G401 (cell line): ENCODE measurements at regions not wholly inside any gene's neighbourhood (a gene's known extent, or its start where the extent isn't known, plus 50 kb on each side); places are given as distances from the start of the nearest gene placed in this dataset.

Source experiments
- DNase-seq: peaks from one replicate; pipeline ENCODE4 v3.0.0-alpha.2; 2015; ENCODE audit warnings: low spot score
- in situ Hi-C: cut with HindIII; loops from 2 replicates; pipeline ENCODE4 v1.10.0; 2016; ENCODE audit warnings: low sequenced_read_pairs, mixed read lengths

DNA sequence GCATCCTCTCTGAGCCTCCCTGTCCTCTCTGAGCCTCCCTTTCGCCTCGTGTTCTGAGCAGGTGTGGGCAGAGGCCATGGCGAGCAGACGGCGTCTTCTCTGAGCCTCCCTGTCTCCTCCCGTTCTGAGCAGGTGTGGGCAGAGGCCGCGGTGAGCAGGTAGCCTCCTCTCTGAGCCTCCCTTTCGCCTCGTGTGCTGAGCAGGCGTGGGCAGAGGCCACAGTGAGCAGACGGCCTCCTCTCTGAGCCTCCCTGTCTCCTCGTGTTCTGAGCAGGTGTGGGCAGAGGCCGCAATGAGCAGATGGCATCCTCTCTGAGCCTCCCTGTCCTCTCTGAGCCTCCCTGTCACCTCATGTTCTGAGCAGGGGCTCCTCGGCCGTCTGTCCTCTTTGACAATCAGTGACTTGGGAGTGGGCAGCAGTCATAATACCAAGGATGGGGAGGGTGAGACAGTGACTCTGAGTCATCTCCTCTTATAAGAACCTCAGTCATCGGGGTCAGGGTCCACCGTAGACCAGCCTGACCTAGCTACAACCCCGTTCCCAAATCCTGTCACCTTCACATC lies 395.1 kb upstream of the SALL3 start:
- in situ Hi-C loops: no loop called here
- no peak for DNase-seq

DNA sequence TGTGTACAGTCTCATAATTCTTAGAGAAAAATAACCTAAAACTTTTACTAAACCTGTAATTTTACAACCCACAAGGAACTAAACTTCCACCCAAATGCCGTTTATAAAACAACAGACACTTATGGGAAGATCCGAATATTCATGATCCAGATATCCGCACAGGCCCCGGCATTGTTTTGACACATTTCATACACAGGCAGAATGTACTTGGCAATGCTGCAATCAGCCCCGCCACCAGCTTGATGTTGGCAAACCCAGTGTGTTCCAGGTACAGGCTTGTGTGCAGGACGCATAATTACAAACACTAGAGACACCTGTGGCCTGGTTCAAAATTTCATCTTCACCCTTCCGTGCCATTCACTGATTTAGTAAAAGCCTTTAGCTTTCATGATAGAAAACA lies 393.0 kb upstream of the SALL3 start:
- in situ Hi-C loops: no loop called here
- no peak for DNase-seq

DNA sequence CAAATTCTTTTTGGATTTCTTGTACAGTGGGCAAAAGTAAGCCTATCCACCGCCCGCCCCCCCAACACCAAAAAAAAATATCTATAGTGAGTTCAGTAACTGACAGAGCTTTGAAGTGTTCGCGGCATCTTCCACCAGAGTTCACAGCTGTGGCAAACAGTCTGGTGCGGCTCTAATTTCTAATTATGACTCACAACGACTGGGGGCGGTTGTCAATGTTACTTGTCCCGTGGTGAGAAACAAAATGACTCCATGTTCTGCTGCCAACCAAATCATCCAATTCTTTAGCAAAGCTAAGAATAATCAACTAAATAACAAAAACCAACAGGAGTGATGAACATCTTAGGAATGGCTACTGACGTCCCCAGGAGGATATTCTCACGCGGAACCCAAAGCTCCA lies 392.5 kb upstream of the SALL3 start:
- in situ Hi-C loops: no loop called here
- DNase-seq: no peak

DNA sequence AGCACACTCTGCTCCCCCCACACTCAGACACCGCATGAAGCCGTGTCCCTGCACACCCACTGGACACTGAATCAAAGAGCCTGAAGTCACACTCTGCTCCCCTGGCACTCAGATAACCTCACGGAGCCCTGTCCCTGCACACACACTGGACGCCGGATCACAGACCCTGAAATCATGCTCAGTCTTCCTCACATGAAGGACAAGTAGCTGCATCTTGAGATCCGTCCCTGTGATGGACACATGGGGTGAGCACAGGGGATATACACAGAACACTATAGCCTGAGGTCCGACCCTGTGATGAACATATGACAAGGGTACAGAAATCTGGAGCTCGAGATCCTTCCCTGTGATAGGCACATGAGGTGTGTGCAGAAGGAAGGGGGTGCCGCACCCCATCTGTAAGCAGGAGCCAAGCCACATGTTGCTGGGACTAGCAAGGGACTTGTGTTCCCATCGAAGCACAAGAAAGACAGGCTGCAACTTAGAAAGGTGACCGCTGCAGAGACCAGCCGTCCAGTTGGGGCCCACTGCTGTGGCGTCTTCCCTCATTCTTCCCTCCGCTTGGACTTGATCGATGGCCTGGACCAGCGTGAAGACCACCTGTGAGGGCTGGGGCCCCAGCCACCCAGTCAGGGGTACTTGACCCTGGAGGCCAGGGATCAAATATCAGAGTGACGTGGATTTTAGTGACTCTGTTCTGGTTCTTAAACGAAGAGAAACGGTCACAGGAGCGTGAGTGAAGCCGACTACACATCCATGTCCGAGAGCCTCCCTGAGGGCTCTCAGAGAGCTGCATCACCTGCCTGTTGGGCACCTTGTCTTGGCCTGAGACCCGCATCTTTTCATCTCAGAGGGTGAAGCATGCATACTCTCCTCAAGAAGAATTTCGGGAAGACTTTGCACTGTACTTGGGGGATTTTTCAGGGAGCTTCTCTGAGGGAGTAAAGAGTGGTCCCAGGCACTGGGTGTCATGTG lies 391.7 kb upstream of the SALL3 start:
- in situ Hi-C loops: no loop called here
- no peak for DNase-seq

DNA sequence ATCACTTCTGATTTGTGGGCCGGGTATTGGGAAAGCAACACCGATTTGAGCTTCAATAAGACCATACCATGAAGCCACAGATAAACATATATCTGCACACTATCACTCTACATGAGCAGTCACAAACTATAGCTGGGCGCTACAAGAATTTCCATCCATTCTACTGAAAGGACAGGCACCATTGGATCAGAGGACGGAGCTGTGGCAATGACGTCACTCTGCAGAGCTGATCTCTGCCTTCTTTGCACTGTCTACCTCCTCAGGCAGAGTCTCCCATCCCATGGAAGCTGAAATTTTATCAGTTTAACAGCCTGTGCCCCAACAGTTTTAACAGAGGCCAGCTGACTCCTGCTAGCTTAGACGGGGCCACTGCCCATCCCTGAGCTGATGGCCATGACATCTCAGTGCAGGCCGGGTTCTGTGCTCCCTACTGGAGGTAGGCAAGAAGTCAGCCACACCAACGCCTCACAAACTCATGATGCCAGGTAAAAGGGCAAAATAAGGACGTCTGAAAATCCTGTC lies 389.6 kb upstream of the SALL3 start:
- in situ Hi-C loops: no loop called here
- DNase-seq: no peak

DNA sequence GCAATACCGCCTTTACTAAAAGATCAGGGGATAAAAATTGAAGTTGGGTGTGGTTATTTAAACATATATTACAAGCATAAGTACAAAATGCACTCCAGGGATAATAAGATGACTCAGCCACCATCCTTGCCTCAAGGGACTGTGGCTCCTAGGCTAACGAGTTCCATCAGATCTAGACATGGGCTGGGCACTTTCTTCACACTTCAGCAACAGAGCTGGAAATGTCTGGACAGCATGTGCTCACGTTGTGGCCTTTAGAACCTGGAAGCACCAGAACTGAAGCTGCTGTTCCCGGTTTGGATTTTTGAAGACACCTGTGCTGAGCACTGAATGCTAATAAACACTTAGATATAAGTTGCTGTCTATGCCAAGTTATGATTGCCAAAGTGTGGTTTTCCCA lies 384.2 kb upstream of the SALL3 start:
- no peak for DNase-seq

DNA sequence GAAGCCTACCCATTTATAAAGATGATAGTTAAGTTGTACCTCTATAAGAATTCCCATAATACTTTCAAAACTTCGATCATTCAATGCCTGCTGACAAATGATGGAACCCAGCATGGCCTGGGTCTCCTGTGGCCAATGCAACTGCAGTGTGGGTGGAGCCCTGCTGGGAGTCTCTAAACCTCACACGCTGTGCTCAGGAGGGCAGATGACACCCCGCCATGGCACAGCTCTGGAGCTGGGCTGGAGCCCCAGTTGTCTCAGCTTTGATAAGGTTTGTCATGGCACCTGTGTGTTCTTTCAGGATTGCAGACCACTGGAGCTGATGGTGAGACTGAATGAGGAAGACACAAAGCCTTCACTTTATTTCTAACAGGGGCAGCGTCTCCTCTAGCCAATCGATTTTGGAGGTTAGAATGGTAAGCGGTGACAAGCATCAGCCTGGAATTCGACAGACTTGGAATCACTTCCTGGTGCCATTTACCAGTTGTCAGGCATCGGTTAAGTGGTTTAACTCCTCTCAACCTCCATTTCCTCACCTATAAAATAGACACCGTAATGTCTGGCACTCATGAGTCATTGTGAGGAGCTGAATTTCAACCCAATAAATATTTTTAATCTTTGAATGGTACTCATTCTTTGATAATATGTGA lies 383.6 kb upstream of the SALL3 start:
- in situ Hi-C loops: no loop called here
- no peak for DNase-seq

More for the DNA sequence above, 384.2 kb upstream of the SALL3 start:
- in situ Hi-C loops: no loop called here

DNA sequence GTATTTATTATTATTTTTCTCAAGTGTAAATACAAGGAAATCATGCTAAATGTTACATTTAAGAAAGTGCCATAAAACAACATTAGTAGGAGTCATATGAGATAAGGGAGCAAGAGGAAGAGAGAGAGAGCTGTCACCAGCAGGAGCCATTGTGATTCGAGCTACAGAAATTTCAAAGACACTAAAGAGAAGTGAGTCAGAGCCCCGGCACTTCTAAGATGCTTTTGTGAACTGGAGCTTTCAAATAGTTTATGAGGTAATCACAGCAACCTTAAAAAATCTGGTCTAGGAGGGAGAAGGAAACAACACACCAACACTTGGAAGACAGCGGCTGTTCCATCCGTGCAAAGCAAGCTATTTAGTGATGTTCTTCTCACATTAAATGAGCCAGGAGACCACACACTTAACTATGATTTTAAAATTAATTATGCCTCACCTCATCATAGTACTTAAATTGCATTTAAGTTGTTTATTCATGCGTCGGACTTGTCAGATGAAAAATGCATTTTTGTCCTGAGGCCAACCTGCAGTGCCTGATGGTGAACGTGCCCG lies 382.7 kb upstream of the SALL3 start:
- no peak for DNase-seq
- in situ Hi-C loops: no loop called here

DNA sequence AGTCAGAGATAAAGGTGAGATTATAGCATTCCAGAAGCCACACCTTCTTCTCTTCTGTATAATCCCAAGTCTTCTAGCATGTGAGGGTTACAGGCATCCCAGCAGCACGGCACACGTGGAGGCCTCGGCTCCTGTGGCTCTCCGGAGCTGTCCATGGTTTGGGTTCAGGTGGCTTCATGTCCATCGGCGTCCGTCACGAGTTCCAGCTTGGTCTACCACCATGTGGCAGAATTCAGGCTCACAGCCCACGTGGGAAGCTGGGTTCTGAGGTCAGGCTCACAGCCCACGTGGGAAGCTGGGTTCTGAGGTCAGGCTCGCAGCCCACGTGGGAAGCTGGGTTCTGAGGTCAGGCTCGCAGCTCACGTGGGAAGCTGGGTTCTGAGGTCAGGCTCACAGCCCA lies 378.3 kb upstream of the SALL3 start:
- in situ Hi-C loops: no loop called here
- no peak for DNase-seq

DNA sequence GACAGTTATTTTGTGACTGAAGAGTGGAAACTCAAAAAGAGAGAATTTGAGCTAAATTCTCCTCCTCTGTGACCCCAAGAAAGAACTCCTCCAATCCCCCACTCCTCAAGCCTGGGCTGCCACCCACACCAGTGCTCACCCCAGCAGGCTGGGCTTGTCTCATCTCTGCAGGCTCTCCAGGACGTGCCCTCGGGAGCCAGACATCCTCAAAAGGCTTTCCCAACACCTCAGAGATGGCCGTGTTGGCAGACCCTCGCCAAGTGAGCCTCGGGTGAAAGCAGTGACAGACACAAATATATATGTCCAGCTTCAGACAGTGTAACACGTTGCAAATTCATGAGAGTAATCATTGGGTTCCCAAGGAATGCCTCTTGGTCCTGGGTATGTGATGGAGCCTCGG lies 377.7 kb upstream of the SALL3 start:
- no peak for DNase-seq
- in situ Hi-C loops: no loop called here

DNA sequence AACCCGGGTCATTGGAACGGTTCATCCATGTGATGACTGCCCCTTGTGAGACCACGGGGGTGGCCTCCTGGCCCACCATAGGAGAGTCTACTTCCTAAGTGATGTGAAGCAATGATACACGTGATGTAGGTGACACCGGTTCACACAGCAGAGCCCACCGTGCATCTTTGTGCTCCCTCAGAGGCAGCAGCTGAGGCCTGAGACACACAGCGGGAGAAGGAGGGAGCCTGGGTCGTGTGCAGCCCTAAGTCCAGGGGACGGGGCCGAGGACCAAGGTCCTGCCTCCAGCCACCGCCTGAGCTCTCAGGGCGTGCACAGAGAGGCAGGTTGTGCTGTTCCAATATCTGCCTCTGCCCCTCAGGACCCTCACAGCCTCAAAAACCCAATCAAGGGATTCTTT lies 377.2 kb upstream of the SALL3 start:
- in situ Hi-C loops: no loop called here
- no peak for DNase-seq

DNA sequence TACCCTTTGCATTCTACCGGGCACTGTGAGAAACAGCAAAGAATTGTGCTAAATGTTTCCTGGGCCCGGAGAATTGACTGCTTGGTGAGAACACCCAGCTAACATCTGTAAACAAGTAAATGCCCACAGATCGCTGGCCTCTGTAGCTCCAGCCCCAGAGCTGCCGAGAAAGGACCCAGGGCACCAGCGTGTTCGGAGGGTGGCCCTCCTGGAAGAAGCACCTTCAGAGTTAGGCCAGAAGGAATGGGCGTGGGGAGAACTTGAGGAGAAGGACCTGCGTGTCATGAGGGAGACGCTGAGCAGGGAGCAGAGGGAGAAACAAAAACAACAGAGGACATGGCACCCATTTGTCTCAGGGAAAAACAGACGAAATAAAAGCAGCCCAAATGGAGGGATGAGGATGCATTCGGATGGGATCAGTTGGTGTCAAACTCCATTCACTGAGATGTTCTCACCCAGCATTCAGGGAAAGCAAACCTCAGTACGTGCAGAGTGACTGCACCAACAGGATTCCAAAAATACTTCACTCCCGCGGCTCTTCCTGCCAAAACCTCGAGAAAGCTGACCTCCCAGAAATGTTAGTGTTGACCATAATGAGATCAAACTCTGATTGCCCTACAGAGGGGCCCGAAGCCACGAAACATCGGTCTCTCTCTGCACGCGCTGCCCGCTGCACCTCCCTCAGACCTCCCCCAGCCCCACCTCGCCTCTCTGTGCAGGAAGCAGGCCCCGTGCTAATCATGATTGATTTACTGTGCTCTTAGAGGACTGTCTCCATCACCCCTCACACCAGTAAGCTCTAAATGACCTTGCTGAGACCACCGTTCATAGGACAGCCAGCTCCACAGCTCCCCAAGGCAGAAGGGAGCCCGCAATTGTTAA lies 376.3 kb upstream of the SALL3 start:
- no peak for DNase-seq
- in situ Hi-C loops: no loop called here

DNA sequence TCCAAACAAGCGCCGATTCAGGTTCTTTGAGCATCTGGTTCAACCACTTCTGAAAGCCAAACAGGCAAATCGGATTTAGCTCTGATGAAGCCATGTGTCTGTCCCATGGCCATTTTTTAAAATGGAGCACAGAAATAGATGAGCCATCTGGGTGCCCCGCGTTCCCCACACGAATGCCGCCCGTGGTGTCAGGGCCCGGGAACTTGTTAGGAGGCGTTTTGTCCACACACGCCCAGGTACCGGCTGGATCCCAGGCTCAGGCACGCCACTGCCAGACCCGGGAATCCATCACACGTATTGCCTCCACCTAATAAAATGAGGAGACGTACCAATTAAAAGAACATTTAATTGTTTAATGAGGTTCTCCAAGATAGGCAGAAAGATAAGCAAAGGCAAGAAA lies 374.4 kb upstream of the SALL3 start:
- DNase-seq: no peak
- in situ Hi-C loops: no loop called here

DNA sequence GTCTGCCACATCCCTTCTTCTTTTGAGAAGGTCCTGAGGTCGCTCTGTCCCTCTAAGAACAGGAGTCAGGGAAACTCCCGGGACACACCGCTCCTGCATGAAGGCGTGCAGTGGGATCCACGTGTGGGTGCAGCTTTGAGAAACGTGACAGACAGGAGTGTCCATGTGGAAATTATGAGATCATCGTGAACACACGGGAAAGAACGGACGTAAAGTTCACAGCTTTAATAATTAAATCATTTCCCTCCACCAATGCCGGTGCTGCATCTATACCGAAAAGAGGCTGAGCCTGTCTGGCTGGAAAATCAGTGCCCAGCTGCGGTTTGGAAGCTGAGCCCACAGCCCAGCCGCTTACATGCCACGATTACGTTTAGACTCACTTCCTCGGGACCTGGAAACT lies 372.4 kb upstream of the SALL3 start:
- no peak for DNase-seq

DNA sequence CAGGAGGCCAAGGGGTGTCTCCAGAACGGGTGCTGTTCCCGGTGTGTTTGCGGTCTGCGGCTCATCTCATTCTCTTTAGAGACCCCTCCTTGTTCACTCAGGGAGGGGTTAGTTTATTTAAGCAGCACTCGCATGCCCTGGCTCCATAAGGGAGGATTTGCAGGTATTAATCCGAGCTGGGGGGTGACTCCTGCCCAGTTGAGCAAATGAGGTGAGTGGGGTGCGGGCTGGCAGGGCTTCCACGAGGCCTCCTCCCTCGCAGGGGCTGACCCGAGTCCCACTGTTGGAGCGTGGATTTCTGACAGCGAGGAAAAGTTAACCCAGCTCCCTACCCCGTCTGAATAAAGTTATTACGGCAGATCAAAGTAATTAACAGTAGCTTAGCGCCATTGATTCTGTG lies 371.8 kb upstream of the SALL3 start:
- in situ Hi-C loops: no loop called here
- DNase-seq: no peak

More for the DNA sequence above, 372.4 kb upstream of the SALL3 start:
- in situ Hi-C loops: no loop called here

DNA sequence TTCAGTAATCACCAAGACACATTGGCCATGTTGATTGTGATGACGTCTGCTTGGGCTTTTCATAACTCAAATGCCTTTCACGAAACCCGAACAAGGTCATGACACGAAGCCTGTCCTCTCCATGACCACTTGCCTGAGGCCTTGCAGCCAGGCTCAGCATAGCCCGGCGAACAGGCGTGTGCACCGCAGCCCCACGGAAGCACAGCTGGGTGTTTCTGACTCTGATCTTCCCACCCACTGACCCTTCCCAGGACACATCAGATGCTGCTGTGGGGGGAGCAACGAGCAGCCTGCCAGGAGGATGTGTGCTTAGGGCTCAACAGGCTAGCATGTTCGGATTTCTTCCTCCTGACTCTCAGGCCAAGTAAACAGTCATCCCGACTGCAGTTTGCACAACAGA lies 369.4 kb upstream of the SALL3 start:
- in situ Hi-C loops: no loop called here
- no peak for DNase-seq

DNA sequence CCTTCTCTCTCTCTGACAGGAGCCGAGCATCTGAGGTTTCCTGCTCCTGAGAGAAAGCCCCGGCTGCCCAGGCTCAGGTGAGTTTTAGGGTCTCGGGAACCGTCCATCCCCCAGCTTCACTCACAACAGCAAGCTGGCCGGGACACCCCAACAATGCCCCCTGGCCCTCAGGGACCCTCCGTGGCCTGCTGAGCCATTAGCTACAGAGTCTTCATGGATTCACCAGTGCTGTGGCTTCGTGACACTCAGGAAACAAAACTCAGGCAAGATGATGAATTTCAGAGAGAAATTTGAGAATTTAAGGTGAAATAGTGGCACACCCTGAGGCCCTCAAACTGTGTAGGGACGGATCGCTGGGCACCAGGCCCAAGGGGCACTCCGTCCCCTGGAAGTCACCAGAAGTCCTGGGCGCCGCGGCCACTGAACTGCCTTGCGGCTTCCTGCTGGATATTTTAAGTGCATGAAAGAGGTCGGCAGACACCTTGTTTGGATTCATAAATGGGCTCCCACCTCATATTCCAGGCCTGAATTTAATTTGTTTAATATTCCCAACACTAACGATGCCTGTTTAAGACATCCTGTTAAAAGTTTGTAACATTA lies 368.3 kb upstream of the SALL3 start:
- DNase-seq: no peak
- in situ Hi-C loops: no loop called here

DNA sequence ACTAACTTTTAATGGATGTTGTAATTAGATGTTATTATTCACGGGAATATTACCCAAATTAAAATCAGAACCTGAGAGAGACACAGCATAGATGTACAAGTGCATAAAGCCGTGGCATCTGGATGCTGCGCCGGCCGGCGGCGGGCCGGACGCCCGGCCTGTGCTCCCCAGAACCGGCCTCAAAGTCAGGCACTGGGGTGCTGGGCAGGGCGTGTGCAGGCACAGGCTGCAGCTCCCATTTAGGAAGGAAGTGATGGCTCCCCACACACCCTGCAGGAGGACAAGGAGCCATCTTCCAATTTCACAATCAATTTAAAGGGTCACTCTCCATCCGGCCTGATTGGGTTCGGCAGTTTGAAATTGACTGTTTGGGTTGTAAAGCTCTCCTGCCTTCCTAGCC lies 367.7 kb upstream of the SALL3 start:
- DNase-seq: no peak
- in situ Hi-C loops: no loop called here

DNA sequence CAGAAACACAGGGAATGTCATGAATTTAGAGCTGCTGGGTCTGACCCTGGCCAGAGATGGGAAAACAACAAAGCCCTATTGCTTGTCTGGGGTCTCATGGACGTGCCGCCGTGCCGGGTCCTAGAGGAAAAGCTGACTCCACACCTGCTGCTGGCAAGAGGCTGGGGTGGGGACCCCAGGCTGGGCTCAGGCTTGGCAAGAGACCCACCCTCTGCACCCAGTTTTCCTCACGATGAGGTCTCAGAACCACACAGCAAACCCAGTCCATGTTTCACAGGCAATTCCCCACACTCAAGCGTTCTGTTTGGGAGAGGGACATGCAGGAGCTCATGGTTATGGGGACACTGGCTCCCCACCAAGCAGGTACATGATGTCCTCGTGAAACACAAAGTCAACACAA lies 367.3 kb upstream of the SALL3 start:
- in situ Hi-C loops: no loop called here
- DNase-seq: no peak
